SK-N-SH (cell line): ENCODE measurements at regions not wholly inside any gene's neighbourhood (a gene's known extent, or its start where the extent isn't known, plus 50 kb on each side); places are given as distances from the start of the nearest gene placed in this dataset.

ENCODE experiments used
- CTCF ChIA-PET: fragments of 300-600, 350-600 bp; formaldehyde crosslinking; extraction: SDS; loops from one replicate; lab custom pipeline; 2021; lab: Yijun Ruan, JAX
- POLR2A ChIA-PET: fragments of 350-600 bp; sonication (Branson Sonifier 250); formaldehyde crosslinking; extraction: SDS; loops from one replicate; lab custom pipeline; 2020; ENCODE audit warnings: antibody characterized with exemption, inconsistent platforms; lab: Yijun Ruan, JAX
- DNase-seq: peaks from one replicate; pipeline ENCODE4 v3.0.0; 2012
- H2AFZ ChIP-seq: fragments of 200-600 bp; sonication (generic); 2 replicates; pipeline ENCODE4 v1.8.1; 2016; ENCODE audit warnings: antibody characterized with exemption, mild to moderate bottlenecking, low read depth
- H3F3A ChIP-seq: fragments of 200-600 bp; sonication (generic); replicated peaks from 2 replicates; pipeline ENCODE3; 2016; ENCODE audit warnings: antibody characterized with exemption, mild to moderate bottlenecking; ENCODE audit not compliant: insufficient read depth
- H3K27ac ChIP-seq, 2 experiments: fragments of 200-500 bp in 1 of 2; fragments of 200-600 bp in 1 of 2; sonication (Bioruptor generic) in 1 of 2; sonication (generic), shearing (Covaris generic) in 1 of 2; 2 replicates each; pipeline versions ENCODE4 v1.5.1 to v1.6.1; 2014 to 2016; ENCODE audit warnings: low read depth in 2 of 2, inconsistent platforms in 1 of 2, low read length in 1 of 2, mild to moderate bottlenecking in 1 of 2, mixed read lengths in 1 of 2
- H3K27me3 ChIP-seq: fragments of 200-600 bp; sonication (generic), shearing (Covaris generic); 2 replicates; pipeline ENCODE4 v1.6.1; 2016; ENCODE audit warnings: mixed run types; ENCODE audit not compliant: insufficient read depth
- H3K36me3 ChIP-seq, 2 experiments: fragments of 200-500 bp in 1 of 2; fragments of 200-600 bp in 1 of 2; sonication (Bioruptor generic) in 1 of 2; sonication (generic) in 1 of 2; replicated peaks in 1 of 2; 2 replicates each; pipeline versions ENCODE3 to v1.5.1; 2014 to 2016; ENCODE audit warnings: low read length in 1 of 2, mild to moderate bottlenecking in 1 of 2; ENCODE audit not compliant: insufficient read depth in 2 of 2, control insufficient read depth in 1 of 2
- H3K4me1 ChIP-seq, 2 experiments: fragments of 200-500 bp in 1 of 2; fragments of 200-600 bp in 1 of 2; sonication (Bioruptor generic) in 1 of 2; sonication (generic), shearing (Covaris generic) in 1 of 2; 2 replicates each; pipeline versions ENCODE4 v1.5.1 to v1.6.1; 2014 to 2016; ENCODE audit warnings: low read depth in 1 of 2, low read length in 1 of 2, mixed run types in 1 of 2; ENCODE audit not compliant: insufficient read depth in 2 of 2, control insufficient read depth in 1 of 2
- H3K4me2 ChIP-seq: fragments of 200-600 bp; sonication (generic), shearing (Covaris generic); 2 replicates; pipeline ENCODE4 v1.6.1; 2017; ENCODE audit warnings: mixed run types
- H3K4me3 ChIP-seq, 2 experiments: fragments of 200-500 bp in 1 of 2; fragments of 200-600 bp in 1 of 2; sonication (Bioruptor generic) in 1 of 2; sonication (generic), shearing (Covaris generic) in 1 of 2; 2 replicates each; pipeline versions ENCODE4 v1.5.1 to v1.8.1; 2014 to 2016; ENCODE audit warnings: low read depth in 2 of 2, inconsistent platforms in 1 of 2, low read length in 1 of 2, mild to moderate bottlenecking in 1 of 2, mixed read lengths in 1 of 2, moderate library complexity in 1 of 2
- H3K79me2 ChIP-seq: fragments of 200-600 bp; sonication (generic); 2 replicates; pipeline ENCODE4 v1.8.1; 2017; ENCODE audit warnings: mild to moderate bottlenecking; ENCODE audit not compliant: insufficient read depth
- H3K9ac ChIP-seq: fragments of 200-600 bp; sonication (generic); 2 replicates; pipeline ENCODE4 v1.6.1; 2017; ENCODE audit warnings: mixed run types
- H3K9me2 ChIP-seq: fragments of 200-600 bp; sonication (generic); 2 replicates; pipeline ENCODE4 v1.6.1; 2017; ENCODE audit warnings: mixed run types
- H3K9me3 ChIP-seq: fragments of 200-600 bp; sonication (generic); 2 replicates; pipeline ENCODE4 v1.6.1; 2017; ENCODE audit warnings: mixed run types, mild to moderate bottlenecking, moderate library complexity
- H4K20me1 ChIP-seq: fragments of 200-600 bp; sonication (generic); 2 replicates; pipeline ENCODE4 v1.6.1; 2017; ENCODE audit warnings: mild to moderate bottlenecking, mixed run types; ENCODE audit not compliant: insufficient read depth
- CTCF ChIP-seq: fragments of 200-600 bp; sonication (generic); IDR thresholded peaks from 2 replicates; pipeline ENCODE4 v1.6.1; 2017; ENCODE audit warnings: antibody characterized with exemption, mild to moderate bottlenecking, moderate library complexity
- EZH2phosphoT487 ChIP-seq: fragments of 200-600 bp; sonication (generic); IDR thresholded peaks from 2 replicates; pipeline ENCODE4 v1.6.1; 2017; ENCODE audit warnings: low read depth, mixed run types, mild to moderate bottlenecking, antibody characterized with exemption, moderate library complexity, borderline replicate concordance
- GABPA ChIP-seq: IDR thresholded peaks from 2 replicates; pipeline ENCODE4 v1.4.0; 2012; ENCODE audit warnings: low read depth, mild to moderate bottlenecking
- GATA2 ChIP-seq: sonication (generic); formaldehyde crosslinking; IDR thresholded peaks from 2 replicates; pipeline ENCODE4 v1.5.0; 2020; ENCODE audit warnings: mild to moderate bottlenecking, missing genetic modification reagents
- MXI1 ChIP-seq: IDR thresholded peaks from 2 replicates; pipeline ENCODE4 v1.6.1; 2012; ENCODE audit warnings: mild to moderate bottlenecking, low read depth, low read length, improper control_type of control experiment
- NFIC ChIP-seq: IDR thresholded peaks from 2 replicates; pipeline ENCODE4 v1.4.0; 2012; ENCODE audit warnings: borderline replicate concordance
- NRF1 ChIP-seq: IDR thresholded peaks from 2 replicates; pipeline ENCODE4 v1.6.1; 2012; ENCODE audit warnings: low read depth, mild to moderate bottlenecking, low read length
- PBX3 ChIP-seq: IDR thresholded peaks from 2 replicates; pipeline ENCODE4; 2012
- RAD21 ChIP-seq: IDR thresholded peaks from 2 replicates; pipeline ENCODE4 v1.6.1; 2012; ENCODE audit warnings: mild to moderate bottlenecking, low read length
- RFX5 ChIP-seq: IDR thresholded peaks from 2 replicates; pipeline ENCODE4 v1.6.1; 2012; ENCODE audit warnings: mild to moderate bottlenecking, improper control_type of control experiment, low read length
- TAF1 ChIP-seq: IDR thresholded peaks from 2 replicates; pipeline ENCODE4 v1.6.1; 2012; ENCODE audit warnings: low read depth, mild to moderate bottlenecking, low read length, moderate library complexity, borderline replicate concordance
- YY1 ChIP-seq: IDR thresholded peaks from 2 replicates; pipeline ENCODE4 v1.4.0; 2012; ENCODE audit warnings: low read depth, mild to moderate bottlenecking
- WGBS: methylation state at CpG from one replicate; pipeline ENCODE4 v1.1.6; 2017; ENCODE audit warnings: low lambda C conversion rate; 5-methylcytosine and 5-hydroxymethylcytosine counted together
- TF ChIP-seq, protein P1 (sequence below): IDR thresholded peaks from 2 replicates; pipeline ENCODE4 v1.6.1; 2012; ENCODE audit warnings: mild to moderate bottlenecking, low read depth, low read length, moderate library complexity
- TF ChIP-seq, protein P2 (sequence below): IDR thresholded peaks from 2 replicates; pipeline ENCODE4 v1.4.0; 2012; ENCODE audit warnings: low read depth, borderline replicate concordance

DNA sequence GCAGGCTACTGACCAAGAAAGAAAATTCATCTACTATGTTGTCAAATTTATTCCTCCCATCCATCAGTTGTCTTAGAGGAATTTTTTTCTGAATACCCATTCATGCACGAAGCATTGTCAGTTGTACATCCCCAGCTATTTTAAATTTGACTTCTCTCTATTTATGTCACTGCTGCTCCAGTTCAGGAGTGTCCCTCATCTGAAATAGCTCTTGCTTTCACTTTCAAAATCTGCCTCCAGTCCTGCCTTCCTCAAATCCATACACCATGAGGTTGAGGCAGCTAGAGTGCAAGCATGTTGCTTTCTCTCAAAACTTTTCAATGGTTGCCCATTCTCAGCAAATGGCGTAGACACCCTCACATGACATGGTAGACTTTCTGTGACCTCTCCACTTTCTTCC, 335.4 kb upstream of the CDH2 start:
- POLR2A ChIA-PET = no interaction called here
- H3K4me1 ChIP-seq = peaks cover 0 to 2% of the 10 kb centered on the region in 2 experiments; a peak in 2 of 4 replicates
- no peaks in the 10 kb centered on the region for H4K20me1 ChIP-seq
- H3K79me2 ChIP-seq = no peaks in the 10 kb centered on the region
- CTCF ChIA-PET = no interaction called here
- TF ChIP-seq NFIC = no peak
- TF ChIP-seq, protein P1, sequence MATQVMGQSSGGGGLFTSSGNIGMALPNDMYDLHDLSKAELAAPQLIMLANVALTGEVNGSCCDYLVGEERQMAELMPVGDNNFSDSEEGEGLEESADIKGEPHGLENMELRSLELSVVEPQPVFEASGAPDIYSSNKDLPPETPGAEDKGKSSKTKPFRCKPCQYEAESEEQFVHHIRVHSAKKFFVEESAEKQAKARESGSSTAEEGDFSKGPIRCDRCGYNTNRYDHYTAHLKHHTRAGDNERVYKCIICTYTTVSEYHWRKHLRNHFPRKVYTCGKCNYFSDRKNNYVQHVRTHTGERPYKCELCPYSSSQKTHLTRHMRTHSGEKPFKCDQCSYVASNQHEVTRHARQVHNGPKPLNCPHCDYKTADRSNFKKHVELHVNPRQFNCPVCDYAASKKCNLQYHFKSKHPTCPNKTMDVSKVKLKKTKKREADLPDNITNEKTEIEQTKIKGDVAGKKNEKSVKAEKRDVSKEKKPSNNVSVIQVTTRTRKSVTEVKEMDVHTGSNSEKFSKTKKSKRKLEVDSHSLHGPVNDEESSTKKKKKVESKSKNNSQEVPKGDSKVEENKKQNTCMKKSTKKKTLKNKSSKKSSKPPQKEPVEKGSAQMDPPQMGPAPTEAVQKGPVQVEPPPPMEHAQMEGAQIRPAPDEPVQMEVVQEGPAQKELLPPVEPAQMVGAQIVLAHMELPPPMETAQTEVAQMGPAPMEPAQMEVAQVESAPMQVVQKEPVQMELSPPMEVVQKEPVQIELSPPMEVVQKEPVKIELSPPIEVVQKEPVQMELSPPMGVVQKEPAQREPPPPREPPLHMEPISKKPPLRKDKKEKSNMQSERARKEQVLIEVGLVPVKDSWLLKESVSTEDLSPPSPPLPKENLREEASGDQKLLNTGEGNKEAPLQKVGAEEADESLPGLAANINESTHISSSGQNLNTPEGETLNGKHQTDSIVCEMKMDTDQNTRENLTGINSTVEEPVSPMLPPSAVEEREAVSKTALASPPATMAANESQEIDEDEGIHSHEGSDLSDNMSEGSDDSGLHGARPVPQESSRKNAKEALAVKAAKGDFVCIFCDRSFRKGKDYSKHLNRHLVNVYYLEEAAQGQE = no peak
- no peak for TF ChIP-seq TAF1
- 84% methylated on average over 2 of the region's 2 CpGs for WGBS
- no peak overlapping the region for H3K4me3 ChIP-seq
- no peaks in the 10 kb centered on the region for H3K27me3 ChIP-seq
- peak overlapping the region; percentile 49; the same call in 1 of the 2 replicates for H2AFZ ChIP-seq
- H3K9me3 ChIP-seq = no peaks in the 10 kb centered on the region
- H3K9me2 ChIP-seq = no peaks in the 10 kb centered on the region
- peak overlapping the region; percentile 66 for H3K4me2 ChIP-seq
- H3K27ac ChIP-seq = peak overlapping the region; percentile 75 to 83; a peak in 3 of 4 replicates
- DNase-seq = no peak
- no peak overlapping the region for H3K9ac ChIP-seq
- H3F3A ChIP-seq = peaks cover 12% of the 10 kb centered on the region
- no peaks in the 10 kb centered on the region for H3K36me3 ChIP-seq

GRCh38 chr18:28511413-28511821, 334.5 kb upstream of the CDH2 start:
- Histone ChIP-seq H3K4me2 (peak overlapping the region; percentile 66), H3K36me3 (no peaks in the 10 kb centered on the region), H3K27ac (peak overlapping the region; percentile 75 to 83), H3K4me3 (peak overlapping the region in 1 of 2 experiments; percentile 11; a peak in 1 of 4 replicates), H3K4me1 (peaks cover 0 to 2% of the 10 kb centered on the region in 2 experiments; a peak in 2 of 4 replicates), H3K9me3 (no peaks in the 10 kb centered on the region), H4K20me1 (no peaks in the 10 kb centered on the region), H2AFZ (peak overlapping the region; percentile 60), H3K27me3 (no peaks in the 10 kb centered on the region), H3K9me2 (no peaks in the 10 kb centered on the region), H3K9ac (no peak overlapping the region), H3K79me2 (no peaks in the 10 kb centered on the region), H3F3A (peaks cover 12% of the 10 kb centered on the region)
- POLR2A ChIA-PET = no interaction called here
- WGBS = 13% methylated on average over 2 of the region's 2 CpGs
- CTCF ChIA-PET = interaction anchor here (0.7 kb wide), 1 partner anchor 79 kb away, joined by 3 read pairs; no protein-coding TSS in a partner anchor
- no peak for DNase-seq
- TF ChIP-seq EZH2phosphoT487 (no peak), CTCF (no peak), RFX5 (no peak), NRF1 (no peak), PBX3 (peak; percentile 80), MXI1 (no peak), GATA2 (CRISPR knock-in tag) (no peak), GABPA (no peak), YY1 (peak; percentile 67; the same call in 1 of the 2 replicates), RAD21 (no peak)
- TF ChIP-seq, protein P1 = no peak
- TF ChIP-seq, protein P2, sequence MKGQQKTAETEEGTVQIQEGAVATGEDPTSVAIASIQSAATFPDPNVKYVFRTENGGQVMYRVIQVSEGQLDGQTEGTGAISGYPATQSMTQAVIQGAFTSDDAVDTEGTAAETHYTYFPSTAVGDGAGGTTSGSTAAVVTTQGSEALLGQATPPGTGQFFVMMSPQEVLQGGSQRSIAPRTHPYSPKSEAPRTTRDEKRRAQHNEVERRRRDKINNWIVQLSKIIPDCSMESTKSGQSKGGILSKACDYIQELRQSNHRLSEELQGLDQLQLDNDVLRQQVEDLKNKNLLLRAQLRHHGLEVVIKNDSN = no peak
